Mesenchymal stem cell (in vitro differentiated cells and primary cell): ENCODE measurements at regions not wholly inside any gene's neighbourhood (a gene's known extent, or its start where the extent isn't known, plus 50 kb on each side); places are given as distances from the start of the nearest gene placed in this dataset.

Experiments used
- DNase-seq: peaks from one replicate; pipeline ENCODE4 v3.0.0-alpha.2; 2013
- H2AFZ ChIP-seq: one replicate; pipeline ENCODE4 v1.6.1; 2013; ENCODE audit warnings: low read depth, mild to moderate bottlenecking, control low read depth, inconsistent platforms, low read length, moderate library complexity
- H2AK5ac ChIP-seq: 2 replicates; pipeline ENCODE4 v1.6.1; 2013; ENCODE audit warnings: low read length, moderate library complexity, mild to moderate bottlenecking, inconsistent platforms; ENCODE audit not compliant: severe bottlenecking
- H2BK120ac ChIP-seq: one replicate; pipeline ENCODE4 v1.6.1; 2013; ENCODE audit warnings: low read depth, mild to moderate bottlenecking, inconsistent platforms, low read length, moderate library complexity
- H2BK12ac ChIP-seq, 2 experiments: one replicate each; pipeline ENCODE4 v1.6.1; 2013; ENCODE audit warnings: inconsistent platforms in 2 of 2, low read length in 2 of 2, mild to moderate bottlenecking in 2 of 2, moderate library complexity in 2 of 2, control low read depth in 1 of 2
- H2BK15ac ChIP-seq: one replicate; pipeline ENCODE4 v1.6.1; 2013; ENCODE audit warnings: mild to moderate bottlenecking, low read depth, inconsistent platforms; ENCODE audit not compliant: poor library complexity, severe bottlenecking
- H2BK5ac ChIP-seq: 2 replicates; pipeline ENCODE4 v1.6.1; 2013; ENCODE audit warnings: low read depth, mild to moderate bottlenecking, low read length, control low read depth, inconsistent platforms; ENCODE audit not compliant: poor library complexity, severe bottlenecking
- H3K14ac ChIP-seq, 2 experiments: one replicate each; pipeline ENCODE4 v1.6.1; 2013; ENCODE audit warnings: inconsistent platforms in 2 of 2, low read length in 2 of 2, control low read depth in 1 of 2, mild to moderate bottlenecking in 1 of 2, moderate library complexity in 1 of 2
- H3K18ac ChIP-seq, 2 experiments: one replicate each; pipeline ENCODE4 v1.6.1; 2013; ENCODE audit warnings: inconsistent platforms in 2 of 2, low read length in 2 of 2, control low read depth in 1 of 2, low read depth in 1 of 2, mild to moderate bottlenecking in 1 of 2
- H3K23ac ChIP-seq, 2 experiments: one replicate each; pipeline ENCODE4 v1.6.1; 2013; ENCODE audit warnings: inconsistent platforms in 2 of 2, low read length in 2 of 2, mild to moderate bottlenecking in 2 of 2, moderate library complexity in 2 of 2, control low read depth in 1 of 2
- H3K27ac ChIP-seq: 2 replicates; pipeline ENCODE4 v1.5.1; 2013; ENCODE audit warnings: mild to moderate bottlenecking, moderate library complexity, low read length, control low read depth, inconsistent platforms; ENCODE audit not compliant: poor library complexity, severe bottlenecking
- H3K27me3 ChIP-seq, 2 experiments: 2 replicates each; pipeline versions ENCODE4 v1.6.1 to v1.7.0; 2013; ENCODE audit warnings: low read length in 2 of 2, mild to moderate bottlenecking in 2 of 2, moderate library complexity in 2 of 2, control low read depth in 1 of 2, inconsistent platforms in 1 of 2; ENCODE audit not compliant: control insufficient read depth in 1 of 2, insufficient read depth in 1 of 2
- H3K36me3 ChIP-seq, 2 experiments: 2 replicates each; pipeline versions ENCODE4 v1.6.1 to v1.7.0; 2013; ENCODE audit warnings: low read length in 2 of 2, control low read depth in 1 of 2, inconsistent platforms in 1 of 2, low read depth in 1 of 2, mild to moderate bottlenecking in 1 of 2; ENCODE audit not compliant: insufficient read depth in 2 of 2, control insufficient read depth in 1 of 2
- H3K4ac ChIP-seq, 2 experiments: one replicate each; pipeline ENCODE4 v1.6.1; 2013; ENCODE audit warnings: inconsistent platforms in 2 of 2, low read length in 2 of 2, mild to moderate bottlenecking in 2 of 2, moderate library complexity in 2 of 2, control low read depth in 1 of 2, low read depth in 1 of 2
- H3K4me1 ChIP-seq: 2 replicates; pipeline ENCODE4 v1.6.1; 2013; ENCODE audit warnings: low read depth, low read length, control low read depth; ENCODE audit not compliant: control insufficient read depth, insufficient read depth
- H3K4me2 ChIP-seq: 2 replicates; pipeline ENCODE4 v1.6.1; 2013; ENCODE audit warnings: low read length, mild to moderate bottlenecking, inconsistent platforms; ENCODE audit not compliant: poor library complexity, severe bottlenecking
- H3K4me3 ChIP-seq, 2 experiments: 2 replicates each; pipeline versions ENCODE4 v1.5.1 to v1.7.0; 2013; ENCODE audit warnings: low read length in 2 of 2, mild to moderate bottlenecking in 2 of 2, control low read depth in 1 of 2, low read depth in 1 of 2; ENCODE audit not compliant: insufficient read depth in 1 of 2
- H3K79me1 ChIP-seq: replicated peaks from 2 replicates; pipeline ENCODE4 v1.6.1; 2013; ENCODE audit warnings: mild to moderate bottlenecking, control low read depth, low read length, inconsistent platforms; ENCODE audit not compliant: poor library complexity, severe bottlenecking
- H3K9ac ChIP-seq: 2 replicates; pipeline ENCODE4 v1.7.0; 2013; ENCODE audit warnings: mild to moderate bottlenecking, low read length, moderate library complexity
- H3K9me3 ChIP-seq: 2 replicates; pipeline ENCODE4 v1.7.0; 2013; ENCODE audit warnings: mild to moderate bottlenecking, low read length; ENCODE audit not compliant: control insufficient read depth
- H4K8ac ChIP-seq: one replicate; pipeline ENCODE4 v1.6.1; 2013; ENCODE audit warnings: inconsistent platforms, mild to moderate bottlenecking, low read length, moderate library complexity
- H4K91ac ChIP-seq: one replicate; pipeline ENCODE4 v1.6.1; 2013; ENCODE audit warnings: mild to moderate bottlenecking, low read length, inconsistent platforms
- WGBS: methylation state at CpG from one replicate; pipeline ENCODE4 v1.1.7; 2013; ENCODE audit warnings: mixed read lengths; 5-methylcytosine and 5-hydroxymethylcytosine counted together

DNA sequence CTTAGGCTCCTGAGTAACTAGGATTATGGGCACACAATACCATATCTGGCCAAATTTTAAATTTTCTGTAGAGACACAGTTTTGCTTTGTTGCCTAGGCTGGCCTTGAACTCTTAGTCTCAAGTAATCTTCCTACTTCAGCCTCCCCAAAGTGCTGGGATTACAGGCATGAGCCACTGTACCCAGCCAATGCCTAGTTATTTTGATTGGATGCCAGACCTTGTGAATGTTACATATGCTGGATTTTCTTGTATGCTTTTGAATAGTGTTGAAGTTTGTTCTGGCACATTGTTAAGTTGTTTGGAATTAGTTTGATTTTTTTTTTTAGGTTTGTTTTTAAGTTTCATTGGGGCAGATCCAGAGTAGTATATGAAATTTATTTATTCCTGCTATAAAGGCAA is 110.7 kb upstream of the ANO5 start:
- H3K9ac ChIP-seq, result no peak overlapping the region
- no peak overlapping the region for H3K4me3 ChIP-seq
- no peak overlapping the region for H2BK120ac ChIP-seq
- no peak overlapping the region for H2BK5ac ChIP-seq
- DNase-seq, result no peak
- peaks cover 3% of the 10 kb centered on the region for H3K9me3 ChIP-seq
- H3K23ac ChIP-seq, result no peak overlapping the region
- H3K79me1 ChIP-seq, result no peaks in the 10 kb centered on the region
- H2BK12ac ChIP-seq, result no peak overlapping the region
- H3K14ac ChIP-seq, result no peak overlapping the region
- H3K27ac ChIP-seq, result no peak overlapping the region
- H2AFZ ChIP-seq, result no peak overlapping the region
- no peak overlapping the region for H2AK5ac ChIP-seq
- H3K4me2 ChIP-seq, result no peak overlapping the region
- H3K4me1 ChIP-seq, result no peaks in the 10 kb centered on the region
- H3K27me3 ChIP-seq, result no peaks in the 10 kb centered on the region
- no peak overlapping the region for H4K91ac ChIP-seq
- H2BK15ac ChIP-seq, result no peak overlapping the region
- H4K8ac ChIP-seq, result no peak overlapping the region
- no peak overlapping the region for H3K18ac ChIP-seq
- no peaks in the 10 kb centered on the region for H3K36me3 ChIP-seq
- H3K4ac ChIP-seq, result no peak overlapping the region

DNA sequence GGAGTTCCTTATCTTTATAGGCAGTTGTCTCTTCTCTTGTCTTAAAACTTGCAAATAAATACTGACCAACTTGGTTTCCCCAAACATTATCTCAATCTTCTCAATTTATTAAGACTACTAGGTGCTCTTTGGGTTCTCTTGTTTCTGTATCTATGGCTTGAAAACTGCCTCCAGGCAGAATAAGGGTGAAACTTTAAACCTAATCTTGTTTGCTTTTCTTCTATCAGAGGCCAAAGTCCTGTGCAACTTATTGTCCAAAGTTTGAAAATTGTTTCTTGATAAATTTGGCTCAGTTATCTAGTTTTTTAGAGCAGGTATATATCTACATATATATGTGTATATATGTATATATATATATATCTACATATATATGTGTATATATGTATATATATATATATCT is 110.1 kb upstream of the ANO5 start:
- no peak overlapping the region for H3K14ac ChIP-seq

DNA sequence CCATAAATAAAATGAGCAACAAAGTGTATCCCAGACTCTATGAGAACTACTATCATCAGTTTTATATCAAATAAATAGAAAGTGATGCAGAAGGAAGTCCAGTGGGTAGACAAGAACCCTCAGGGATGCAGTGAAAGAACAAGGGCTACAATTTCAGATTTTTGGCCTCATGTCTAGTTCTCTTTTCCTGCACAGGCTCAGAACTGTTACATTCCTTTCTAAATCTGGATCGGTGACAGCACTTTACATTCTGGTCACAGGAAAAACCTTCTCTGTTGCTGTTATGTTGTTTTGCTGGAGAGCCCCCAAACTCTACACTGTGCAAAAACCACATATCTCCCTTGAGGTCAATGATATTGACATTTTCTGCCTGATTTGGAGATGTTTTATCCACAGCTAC is 108.8 kb upstream of the ANO5 start:
- Histone ChIP-seq H2BK5ac (no peak overlapping the region), H3K27ac (no peak overlapping the region), H2BK15ac (no peak overlapping the region), H3K4me3 (no peak overlapping the region), H3K27me3 (no peaks in the 10 kb centered on the region), H3K14ac (no peak overlapping the region), H4K91ac (no peak overlapping the region), H2BK12ac (no peak overlapping the region), H2BK120ac (no peak overlapping the region), H3K79me1 (no peaks in the 10 kb centered on the region), H3K23ac (no peak overlapping the region), H4K8ac (no peak overlapping the region), H3K36me3 (no peaks in the 10 kb centered on the region), H3K9me3 (peaks cover 3% of the 10 kb centered on the region), H2AK5ac (no peak overlapping the region), H3K4me1 (no peaks in the 10 kb centered on the region), H2AFZ (no peak overlapping the region), H3K9ac (no peak overlapping the region), H3K4me2 (no peak overlapping the region), H3K18ac (no peak overlapping the region), H3K4ac (no peak overlapping the region)
- no peak for DNase-seq
- 73% methylated on average over 1 of the region's 1 CpG for WGBS

More for the DNA sequence above, 110.1 kb upstream of the ANO5 start:
- Histone ChIP-seq H2BK5ac (no peak overlapping the region), H3K9ac (no peak overlapping the region), H3K27ac (no peak overlapping the region), H2BK120ac (no peak overlapping the region), H3K23ac (no peak overlapping the region), H2AFZ (no peak overlapping the region), H2BK15ac (no peak overlapping the region), H3K4me3 (no peak overlapping the region), H2AK5ac (no peak overlapping the region), H3K27me3 (no peaks in the 10 kb centered on the region), H3K4ac (no peak overlapping the region), H3K36me3 (no peaks in the 10 kb centered on the region), H4K91ac (no peak overlapping the region), H2BK12ac (no peak overlapping the region), H4K8ac (no peak overlapping the region), H3K18ac (no peak overlapping the region), H3K79me1 (no peaks in the 10 kb centered on the region), H3K4me2 (no peak overlapping the region), H3K4me1 (no peaks in the 10 kb centered on the region), H3K9me3 (peaks cover 3% of the 10 kb centered on the region)
- no peak for DNase-seq

DNA sequence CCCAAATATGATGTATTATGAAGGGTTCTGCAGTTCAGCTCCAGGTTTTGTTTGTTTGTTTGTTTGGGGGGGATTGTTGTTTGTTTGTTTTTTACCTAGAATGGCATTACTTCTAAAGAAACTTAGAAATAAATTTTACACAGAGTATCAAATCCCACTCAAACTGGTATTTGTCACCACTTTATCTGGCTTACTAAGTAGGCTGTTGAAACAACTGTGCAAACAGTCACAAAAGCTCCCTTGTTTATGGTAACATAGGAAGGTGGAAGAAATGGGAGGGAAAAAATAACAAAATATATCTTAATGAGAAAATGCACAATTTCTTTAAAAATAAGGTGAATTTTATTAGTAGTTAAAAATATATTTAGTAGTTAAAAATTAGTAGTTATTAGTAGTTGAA is 108.3 kb upstream of the ANO5 start:
- Histone ChIP-seq H2BK5ac (no peak overlapping the region), H2BK120ac (no peak overlapping the region), H2AFZ (no peak overlapping the region), H2BK12ac (no peak overlapping the region), H2BK15ac (no peak overlapping the region), H4K8ac (no peak overlapping the region), H3K4me3 (no peak overlapping the region), H3K23ac (no peak overlapping the region), H4K91ac (no peak overlapping the region), H3K4me1 (no peaks in the 10 kb centered on the region), H2AK5ac (no peak overlapping the region), H3K4me2 (no peak overlapping the region), H3K27ac (no peak overlapping the region), H3K79me1 (no peaks in the 10 kb centered on the region), H3K27me3 (no peaks in the 10 kb centered on the region), H3K18ac (no peak overlapping the region), H3K14ac (no peak overlapping the region), H3K4ac (no peak overlapping the region), H3K36me3 (no peaks in the 10 kb centered on the region), H3K9me3 (peaks cover 1% of the 10 kb centered on the region), H3K9ac (no peak overlapping the region)
- DNase-seq, result no peak
